GM18867 (cell line): ENCODE measurements at regions not wholly inside any gene's neighbourhood (a gene's known extent, or its start where the extent isn't known, plus 50 kb on each side); places are given as distances from the start of the nearest gene placed in this dataset.
"Not testable (repeated sequence)": the region's sequence is repeated elsewhere in the genome, so short reads cannot be mapped to it uniquely, and the experiment has no call there.

Experiments used
- ATAC-seq: cut with Tn5 transposase; IDR thresholded peaks from one replicate; pipeline ENCODE4 v1.9.1; 2021; ENCODE audit warnings: mild to moderate bottlenecking, moderate library complexity; ENCODE audit not compliant: unreplicated experiment

GRCh38 chr10:6706725-6707124 is 126.6 kb upstream of the PRKCQ start:
- no peak for ATAC-seq

DNA sequence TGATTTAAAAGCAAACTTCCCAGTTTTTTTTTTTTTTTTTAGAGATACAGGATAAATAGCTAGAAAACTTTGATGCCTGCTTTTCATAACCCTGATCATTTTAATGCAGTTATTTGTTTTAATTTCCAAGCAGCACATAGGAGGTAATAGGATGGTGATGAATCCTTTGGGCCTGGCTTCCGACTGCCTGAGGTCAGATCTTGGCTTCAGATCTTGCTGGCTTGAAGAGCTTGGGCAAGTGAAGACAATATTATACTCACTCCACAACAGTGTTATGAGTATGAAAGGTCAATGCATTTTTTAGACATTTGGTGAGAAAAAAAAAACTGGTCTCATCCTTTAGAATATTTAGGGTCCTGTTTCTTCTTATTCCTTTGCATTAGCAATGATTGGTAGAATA is 124.8 kb upstream of the PRKCQ start:
- ATAC-seq: no peak

DNA sequence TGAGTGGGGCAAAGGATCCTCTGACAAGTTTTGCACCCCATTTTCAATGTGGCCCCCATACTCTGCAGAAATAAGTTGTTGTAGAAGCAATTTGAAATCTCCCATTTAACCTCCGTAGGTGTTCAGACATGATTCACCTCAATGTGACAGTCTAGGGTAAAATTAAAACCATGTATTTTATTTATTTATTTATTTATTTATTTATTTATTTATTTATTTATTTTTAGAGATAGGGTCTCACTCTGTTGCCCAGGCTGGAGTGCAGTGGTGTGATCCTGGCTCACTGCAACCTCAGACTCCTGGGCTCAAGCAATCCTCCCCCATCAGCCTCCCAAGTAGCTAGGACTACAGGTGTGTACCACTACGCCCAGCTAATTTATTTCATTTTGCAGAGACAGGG is 122.8 kb upstream of the PRKCQ start:
- not testable (repeated sequence) for ATAC-seq

DNA sequence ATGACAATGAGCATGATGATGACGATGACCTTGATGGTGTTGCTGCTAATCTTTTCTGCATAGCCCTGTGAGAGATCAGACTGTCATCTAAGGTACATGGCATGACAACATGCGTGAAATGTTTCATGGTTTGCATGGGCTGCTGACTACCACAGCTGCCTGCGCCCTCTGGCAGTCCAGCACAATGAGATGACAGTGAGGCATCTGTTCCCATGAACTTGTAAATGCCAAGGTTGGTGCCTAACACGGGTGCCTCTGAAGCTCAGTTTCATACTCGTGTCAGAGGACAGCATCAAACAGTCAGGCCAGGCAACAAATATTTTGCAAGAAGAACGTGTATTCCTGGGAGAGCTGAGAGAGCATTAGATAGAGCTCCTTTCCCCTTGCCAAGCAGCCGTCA is 122.0 kb upstream of the PRKCQ start:
- no peak for ATAC-seq

- ATAC-seq: no peak
These were observed 121.2 kb upstream of the PRKCQ start for GRCh38 chr10:6701289-6701688.

GRCh38 chr10:6700066-6700465 is 120.0 kb upstream of the PRKCQ start:
- ATAC-seq: no peak

GRCh38 chr10:6699336-6699735 is 119.3 kb upstream of the PRKCQ start:
- ATAC-seq: no peak

DNA sequence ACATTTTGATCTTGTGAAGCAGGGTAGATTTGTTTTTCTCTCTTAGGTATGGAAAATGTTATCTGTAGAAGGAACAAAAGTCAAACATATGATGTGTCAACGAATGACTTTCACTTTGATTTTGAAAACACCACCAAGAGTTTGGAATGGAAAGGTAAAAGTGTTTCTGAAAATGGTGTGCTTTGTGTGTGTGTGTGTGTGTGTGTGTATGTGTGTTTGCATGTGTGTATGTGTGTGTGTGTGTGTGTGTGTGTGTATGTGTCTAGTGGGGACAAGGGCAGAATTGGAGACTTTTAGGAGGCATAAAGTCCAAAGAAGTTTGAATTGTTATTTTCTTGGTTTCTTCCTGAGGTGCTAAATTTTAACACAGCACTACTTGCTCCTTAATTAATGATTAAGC is 115.4 kb upstream of the PRKCQ start:
- ATAC-seq: no peak

- no peak for ATAC-seq
These were observed 114.5 kb upstream of the PRKCQ start for GRCh38 chr10:6694447-6695140.

GRCh38 chr10:6692856-6693255 is 112.8 kb upstream of the PRKCQ start:
- ATAC-seq: no peak

DNA sequence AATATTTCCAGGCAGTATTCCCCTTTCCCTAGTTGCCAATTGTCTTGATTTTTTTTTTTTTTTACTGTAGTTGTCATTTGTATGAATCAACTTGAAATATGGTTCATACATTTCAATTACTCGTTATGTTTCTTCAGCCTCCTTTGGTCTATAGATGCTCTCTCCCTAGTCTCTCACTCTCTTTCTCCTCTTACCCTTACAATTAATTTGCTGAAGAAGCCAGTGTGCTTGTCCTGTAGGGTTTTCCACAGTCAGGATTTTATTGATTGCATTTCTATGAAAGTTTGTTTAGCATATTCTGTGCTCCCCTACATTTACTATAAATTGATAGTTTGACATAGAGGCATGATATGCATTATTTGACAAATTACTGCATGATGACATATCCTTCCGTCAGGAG is 112.0 kb upstream of the PRKCQ start:
- ATAC-seq: no peak

- ATAC-seq: no peak
These were observed 109.0 kb upstream of the PRKCQ start for GRCh38 chr10:6689036-6689435.

DNA sequence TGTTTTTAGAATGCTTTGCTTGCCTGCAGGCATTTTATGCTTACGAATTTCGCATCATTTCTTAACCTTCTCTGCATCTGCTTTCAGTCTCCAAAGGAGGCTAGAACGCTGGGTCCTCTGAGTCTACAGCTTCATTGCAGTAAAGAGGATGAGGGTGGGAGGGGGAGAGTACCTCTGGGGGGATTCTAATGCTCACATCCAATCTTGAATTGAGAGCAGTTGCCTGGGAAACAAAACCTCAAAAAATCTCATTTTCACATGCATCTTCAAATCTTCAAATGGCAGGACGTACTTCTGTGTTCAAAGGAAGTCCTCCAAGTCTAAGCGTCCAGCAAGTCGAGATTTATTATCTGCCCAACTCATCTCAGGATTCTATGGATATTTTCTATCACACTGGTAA is 100.7 kb upstream of the PRKCQ start:
- no peak for ATAC-seq

DNA sequence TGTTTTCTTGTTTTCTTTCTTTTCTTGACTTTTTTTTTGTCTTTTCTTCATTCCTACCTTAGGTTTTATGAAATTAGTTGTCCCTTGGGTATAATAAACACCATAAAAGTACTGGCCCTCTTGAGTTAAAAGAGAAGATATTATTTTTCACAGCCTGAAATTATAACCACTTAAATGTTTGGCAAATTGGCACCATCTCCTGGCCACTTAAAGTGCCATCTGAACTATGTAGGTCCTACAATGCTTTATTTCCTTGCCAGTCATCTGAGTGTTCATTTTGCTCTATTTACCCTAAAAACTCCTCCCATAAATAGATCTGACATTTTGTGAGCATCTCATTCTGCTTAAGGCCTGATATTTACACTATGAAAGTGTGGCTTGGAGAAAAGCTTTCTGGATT is 98.9 kb upstream of the PRKCQ start:
- ATAC-seq: no peak

DNA sequence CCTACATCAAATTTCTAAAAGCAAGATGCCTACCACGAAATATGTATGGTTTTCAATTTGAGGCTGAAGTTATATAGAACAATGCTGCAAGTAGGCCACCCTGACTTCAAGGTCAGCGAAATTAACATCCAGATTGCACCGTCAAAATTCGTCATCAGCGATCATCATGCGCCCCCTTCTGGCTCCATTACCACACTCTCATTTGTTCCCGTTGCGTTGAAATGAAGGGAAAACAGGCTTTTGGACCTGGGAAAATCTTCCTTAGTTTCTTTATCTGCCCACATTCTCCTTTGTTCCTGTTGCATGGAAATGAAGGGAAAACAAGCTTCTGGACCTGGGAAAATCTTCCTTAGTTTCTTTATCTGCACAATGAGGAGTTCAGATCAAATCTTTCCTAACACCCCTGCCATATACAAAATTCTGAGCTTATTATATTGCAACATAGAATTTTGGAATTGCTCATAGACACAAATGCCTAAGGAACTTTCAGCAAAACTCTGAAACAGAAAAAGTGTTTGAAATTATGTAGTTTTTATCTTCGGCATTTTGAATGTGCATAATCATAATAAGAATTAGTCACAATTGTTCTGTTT is 98.2 kb upstream of the PRKCQ start:
- no peak for ATAC-seq

- not testable (repeated sequence) for ATAC-seq
These were observed 97.1 kb upstream of the PRKCQ start for GRCh38 chr10:6677129-6677528.

GRCh38 chr10:6674291-6674690 is 94.2 kb upstream of the PRKCQ start:
- ATAC-seq: no peak

DNA sequence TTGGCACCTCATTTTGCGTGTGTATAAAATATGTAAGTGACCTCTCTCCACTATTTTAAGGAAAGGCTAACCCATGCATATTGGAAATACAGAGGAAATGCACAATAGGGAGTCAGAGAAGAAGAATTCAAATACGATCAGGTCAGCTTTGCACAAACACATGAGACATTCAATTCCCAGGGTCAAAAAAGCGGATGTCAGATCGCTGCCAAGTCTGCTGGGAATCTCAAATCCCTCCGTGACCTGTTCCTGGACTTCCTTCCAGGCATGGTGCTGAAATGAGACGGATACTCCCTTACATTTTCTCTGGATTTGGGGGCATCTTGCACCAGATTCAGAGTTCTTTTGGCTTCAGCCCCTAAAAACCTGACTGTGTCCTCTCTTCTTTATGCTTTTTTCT is 91.9 kb upstream of the PRKCQ start:
- no peak for ATAC-seq

GRCh38 chr10:6669269-6669859 is 89.3 kb upstream of the PRKCQ start:
- no peak for ATAC-seq

DNA sequence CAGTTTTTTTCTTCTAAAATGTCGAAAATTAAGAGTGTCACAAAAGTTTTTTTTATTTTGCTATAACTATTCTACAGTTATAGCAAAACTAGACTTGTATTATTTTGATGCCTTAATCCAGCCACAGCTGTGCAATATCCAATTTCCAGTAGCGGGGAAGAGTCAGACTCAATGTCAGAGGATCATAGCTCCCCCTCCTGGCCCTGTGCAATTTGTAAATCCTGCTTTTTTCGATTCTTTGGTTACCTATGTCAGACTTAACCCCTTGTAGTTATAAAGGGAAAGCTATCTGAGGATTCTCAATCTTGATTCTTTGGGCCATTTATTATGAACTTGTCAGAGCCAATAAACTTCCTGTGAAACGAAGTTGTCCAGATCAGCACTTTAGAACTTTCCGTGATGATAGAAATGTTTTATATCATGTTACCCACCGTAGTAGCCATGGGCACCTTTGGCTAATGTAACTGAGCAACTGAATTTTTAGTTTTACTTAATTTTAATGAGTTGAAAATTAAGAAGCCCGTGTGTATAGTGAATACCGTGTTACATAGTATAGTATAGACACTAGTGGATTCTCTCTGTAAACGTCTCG is 87.7 kb upstream of the PRKCQ start:
- ATAC-seq: no peak

DNA sequence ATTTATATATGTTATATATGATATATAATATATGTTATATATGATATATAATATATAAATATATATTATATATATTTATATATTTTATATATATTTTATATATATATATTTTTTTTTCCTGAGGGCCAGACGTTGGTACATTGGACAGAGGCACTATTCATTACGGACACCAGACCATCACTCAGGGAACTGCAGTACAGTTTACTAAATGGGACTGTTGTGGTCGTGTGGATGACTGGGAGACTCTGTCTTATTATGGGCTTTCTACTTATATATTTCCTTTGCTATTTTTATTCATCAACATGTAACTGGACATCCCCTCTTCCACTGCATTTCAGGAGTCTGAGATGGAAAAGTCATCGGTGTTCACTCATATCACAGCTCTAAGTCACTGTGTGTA is 87.1 kb upstream of the PRKCQ start:
- ATAC-seq: no peak

GRCh38 chr10:6665847-6666246 is 85.8 kb upstream of the PRKCQ start:
- ATAC-seq: no peak
